HL-60 (cell line): ENCODE measurements at regions not wholly inside any gene's neighbourhood (a gene's known extent, or its start where the extent isn't known, plus 50 kb on each side); places are given as distances from the start of the nearest gene placed in this dataset.

Experiments
- DNase-seq, 2 experiments: peaks; one replicate each; pipeline ENCODE4 v3.0.0-alpha.2; 2010 to 2020; ENCODE audit warnings: low read depth in 1 of 2, low spot score in 1 of 2
- H3K27ac ChIP-seq: fragments of 250-450 bp; sonication (Bioruptor Pico); replicated peaks from 2 replicates; pipeline ENCODE4 v1.5.1; 2020; ENCODE audit warnings: mild to moderate bottlenecking, moderate library complexity
- H3K27me3 ChIP-seq: fragments of 250-450 bp; sonication (Bioruptor Pico); 2 replicates; pipeline ENCODE4 v1.5.1; 2021; ENCODE audit warnings: mild to moderate bottlenecking, moderate library complexity; ENCODE audit not compliant: insufficient read depth, poor library complexity, severe bottlenecking
- H3K4me3 ChIP-seq: replicated peaks from 2 replicates; pipeline ENCODE4 v1.5.1; 2011; ENCODE audit warnings: mild to moderate bottlenecking, control low read depth, low read length; ENCODE audit not compliant: insufficient read depth
- GABPA ChIP-seq: IDR thresholded peaks from 2 replicates; pipeline ENCODE4 v1.6.1; 2012; ENCODE audit warnings: low read depth
- POLR2AphosphoS5 ChIP-seq: IDR thresholded peaks from 2 replicates; pipeline ENCODE4 v1.6.1; 2012; ENCODE audit warnings: low read depth
- REST ChIP-seq: IDR thresholded peaks from 2 replicates; pipeline ENCODE4 v1.6.1; 2012; ENCODE audit warnings: low read depth; ENCODE audit not compliant: insufficient replicate concordance
- SPI1 ChIP-seq: IDR thresholded peaks from 2 replicates; pipeline ENCODE4 v1.6.1; 2012; ENCODE audit warnings: low read depth, mild to moderate bottlenecking, borderline replicate concordance
- TF ChIP-seq, protein P1 (sequence below): IDR thresholded peaks from one replicate; pipeline ENCODE4 v1.5.1; 2011; ENCODE audit warnings: low read length, control low read depth, inconsistent platforms; ENCODE audit not compliant: insufficient read depth

GRCh38 chr17:13405080-13405479 is 196.6 kb downstream of the HS3ST3A1 start:
- Histone ChIP-seq H3K27me3 (no peaks in the 10 kb centered on the region), H3K27ac (no peak overlapping the region), H3K4me3 (no peak overlapping the region)
- no peak for TF ChIP-seq REST
- TF ChIP-seq, protein P1, sequence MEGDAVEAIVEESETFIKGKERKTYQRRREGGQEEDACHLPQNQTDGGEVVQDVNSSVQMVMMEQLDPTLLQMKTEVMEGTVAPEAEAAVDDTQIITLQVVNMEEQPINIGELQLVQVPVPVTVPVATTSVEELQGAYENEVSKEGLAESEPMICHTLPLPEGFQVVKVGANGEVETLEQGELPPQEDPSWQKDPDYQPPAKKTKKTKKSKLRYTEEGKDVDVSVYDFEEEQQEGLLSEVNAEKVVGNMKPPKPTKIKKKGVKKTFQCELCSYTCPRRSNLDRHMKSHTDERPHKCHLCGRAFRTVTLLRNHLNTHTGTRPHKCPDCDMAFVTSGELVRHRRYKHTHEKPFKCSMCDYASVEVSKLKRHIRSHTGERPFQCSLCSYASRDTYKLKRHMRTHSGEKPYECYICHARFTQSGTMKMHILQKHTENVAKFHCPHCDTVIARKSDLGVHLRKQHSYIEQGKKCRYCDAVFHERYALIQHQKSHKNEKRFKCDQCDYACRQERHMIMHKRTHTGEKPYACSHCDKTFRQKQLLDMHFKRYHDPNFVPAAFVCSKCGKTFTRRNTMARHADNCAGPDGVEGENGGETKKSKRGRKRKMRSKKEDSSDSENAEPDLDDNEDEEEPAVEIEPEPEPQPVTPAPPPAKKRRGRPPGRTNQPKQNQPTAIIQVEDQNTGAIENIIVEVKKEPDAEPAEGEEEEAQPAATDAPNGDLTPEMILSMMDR: no peak
- TF ChIP-seq POLR2AphosphoS5: no peak
- no peak for TF ChIP-seq SPI1
- DNase-seq: no peak

- H3K4me3 ChIP-seq: no peak overlapping the region
- TF ChIP-seq, protein P1: no peak
- TF ChIP-seq SPI1: no peak
- no peak for TF ChIP-seq GABPA
- no peak for TF ChIP-seq POLR2AphosphoS5
- TF ChIP-seq REST: no peak
- DNase-seq: no peak
Observed at GRCh38 chr17:13403982-13404946, 197.5 kb downstream of the HS3ST3A1 start.

DNA sequence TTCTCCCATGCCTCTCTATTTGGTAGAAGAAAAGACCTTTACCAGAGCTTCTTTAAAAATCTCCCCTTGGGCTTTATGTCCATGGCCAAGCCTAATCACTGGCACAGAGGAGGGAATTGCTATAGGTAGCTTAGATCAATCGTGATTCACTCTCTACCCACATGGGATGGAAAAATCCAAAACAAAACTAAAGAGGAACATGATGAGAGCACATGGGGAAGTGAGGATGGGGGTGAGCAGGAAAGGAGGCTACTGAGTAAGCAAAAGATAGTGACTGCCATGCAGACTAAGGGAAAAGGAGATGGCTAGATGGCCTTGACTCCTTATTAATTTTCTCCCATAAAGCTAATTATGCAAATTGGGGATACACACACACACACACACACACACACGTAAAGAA is 201.2 kb downstream of the HS3ST3A1 start:
- TF ChIP-seq SPI1: peak; percentile 9; the same call in 1 of the 2 replicates
- TF ChIP-seq, protein P1: no peak
- Histone ChIP-seq H3K27me3 (no peaks in the 10 kb centered on the region), H3K4me3 (no peak overlapping the region), H3K27ac (no peak overlapping the region)
- no peak for DNase-seq

More at GRCh38 chr17:13403982-13404946, 197.5 kb downstream of the HS3ST3A1 start:
- H3K27ac ChIP-seq: no peak overlapping the region
- no peaks in the 10 kb centered on the region for H3K27me3 ChIP-seq
